HG03565 (cell line): ENCODE measurements at regions not wholly inside any gene's neighbourhood (a gene's known extent, or its start where the extent isn't known, plus 50 kb on each side); places are given as distances from the start of the nearest gene placed in this dataset.
"Not testable (repeated sequence)": the region's sequence is repeated elsewhere in the genome, so short reads cannot be mapped to it uniquely, and the experiment has no call there.

Experiments used
- ATAC-seq: cut with Tn5 transposase; IDR thresholded peaks from one replicate; pipeline ENCODE4 v1.9.1; 2021; ENCODE audit warnings: mild to moderate bottlenecking, moderate library complexity; ENCODE audit not compliant: unreplicated experiment

DNA sequence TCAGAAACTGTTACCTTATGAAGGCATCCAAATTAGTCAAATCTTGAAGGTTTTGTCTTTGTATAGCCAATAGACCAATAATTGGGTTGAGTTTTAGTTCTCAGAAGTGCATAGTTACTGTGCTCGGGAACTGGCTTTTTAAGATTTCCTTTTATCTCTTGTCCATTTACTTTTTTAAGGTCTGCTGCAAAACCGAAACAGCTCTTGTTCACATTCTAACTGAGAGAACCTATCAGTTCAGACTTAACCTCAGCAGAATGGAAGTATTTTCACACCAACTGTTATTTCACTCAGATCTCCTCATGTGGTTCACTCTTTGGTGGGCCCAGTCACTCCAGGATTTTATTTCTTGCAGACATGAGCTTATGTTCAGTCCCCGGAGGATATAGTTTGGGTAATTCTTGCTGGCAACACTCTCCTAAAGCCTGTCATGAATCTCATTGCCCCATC, 55.5 kb downstream of the TPBG start:
- ATAC-seq = peak; percentile 79

DNA sequence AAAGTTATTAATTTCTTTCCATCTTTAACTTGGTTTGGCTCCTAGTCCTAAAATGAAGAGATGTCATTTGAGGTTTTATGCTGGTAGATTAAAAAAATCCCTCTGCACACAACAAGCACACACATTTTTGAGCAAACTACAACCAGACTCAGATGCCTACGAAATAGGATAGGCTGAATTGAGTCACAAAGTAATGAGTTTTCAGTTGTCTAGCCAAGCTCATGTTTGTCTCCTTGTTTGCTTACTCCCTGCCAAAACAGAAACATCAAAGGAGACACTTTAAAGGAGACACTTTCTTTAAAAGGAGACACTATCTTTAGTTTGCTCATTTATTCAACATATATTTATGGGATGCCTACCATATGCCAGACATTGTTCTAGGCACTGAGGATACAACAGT, 56.2 kb downstream of the TPBG start:
- no peak for ATAC-seq

DNA sequence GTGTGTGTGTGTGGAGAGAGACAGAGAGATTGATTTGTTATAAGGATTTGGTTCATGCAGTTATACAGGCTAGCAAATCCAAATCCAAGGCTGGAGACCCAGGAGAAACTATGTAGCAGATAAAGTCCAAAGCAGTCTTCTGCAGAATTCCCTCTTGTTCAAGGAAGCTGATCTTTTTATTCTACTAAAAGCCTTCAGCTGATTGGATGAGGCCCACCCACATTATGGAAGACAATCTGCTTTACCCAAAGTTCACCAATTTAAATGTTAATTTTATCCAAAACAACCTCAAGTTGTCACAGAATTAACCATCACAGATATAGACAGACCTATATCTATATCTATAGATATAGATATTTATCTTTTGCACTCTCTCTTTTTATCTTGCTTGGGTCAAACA, 67.0 kb downstream of the TPBG start:
- no peak for ATAC-seq

DNA sequence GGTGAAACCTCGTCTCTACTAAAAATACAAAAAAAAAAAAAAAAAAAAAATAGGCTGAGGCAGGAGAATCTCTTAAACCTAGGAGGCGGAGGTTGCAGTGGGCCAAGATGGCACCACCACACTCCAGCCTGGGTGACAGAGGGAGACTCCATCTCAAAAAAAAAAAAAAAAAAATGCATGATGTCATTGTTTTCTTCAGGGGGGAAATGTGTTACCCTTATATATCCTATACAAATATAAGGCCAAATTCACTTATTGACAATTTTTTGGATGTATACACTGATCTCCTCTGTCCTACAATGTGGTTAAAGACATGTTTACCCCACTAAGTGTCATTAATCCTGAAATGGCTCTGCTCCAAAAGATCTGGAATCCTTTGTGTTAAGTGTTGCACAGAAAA, 73.1 kb downstream of the TPBG start:
- ATAC-seq = no peak

GRCh38 chr6:82437701-82438100, 74.1 kb downstream of the TPBG start:
- no peak for ATAC-seq

GRCh38 chr6:82441047-82441855, 77.6 kb downstream of the TPBG start:
- no peak for ATAC-seq

- no peak for ATAC-seq
Observed at GRCh38 chr6:82442061-82442719, 78.6 kb downstream of the TPBG start.

DNA sequence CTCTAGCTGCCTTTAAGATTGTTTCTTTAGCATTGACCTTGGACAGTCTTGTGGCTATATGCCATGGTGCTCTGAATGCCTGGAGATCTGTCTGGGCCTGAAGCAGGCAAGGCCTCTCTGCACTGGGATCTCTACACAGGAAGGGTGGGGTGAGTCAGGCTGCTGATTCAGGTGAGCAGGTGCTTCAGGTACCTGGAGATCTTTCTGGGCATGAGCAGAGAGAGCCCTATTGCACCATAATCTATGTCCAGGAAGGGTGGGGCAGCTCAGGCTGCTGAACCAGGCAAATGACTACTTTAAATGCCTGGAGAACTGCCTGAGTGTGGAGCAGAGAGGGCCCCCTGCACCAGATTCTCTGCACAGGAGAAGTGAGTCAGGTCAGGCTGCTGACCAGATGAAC, 94.5 kb downstream of the TPBG start:
- ATAC-seq = no peak

DNA sequence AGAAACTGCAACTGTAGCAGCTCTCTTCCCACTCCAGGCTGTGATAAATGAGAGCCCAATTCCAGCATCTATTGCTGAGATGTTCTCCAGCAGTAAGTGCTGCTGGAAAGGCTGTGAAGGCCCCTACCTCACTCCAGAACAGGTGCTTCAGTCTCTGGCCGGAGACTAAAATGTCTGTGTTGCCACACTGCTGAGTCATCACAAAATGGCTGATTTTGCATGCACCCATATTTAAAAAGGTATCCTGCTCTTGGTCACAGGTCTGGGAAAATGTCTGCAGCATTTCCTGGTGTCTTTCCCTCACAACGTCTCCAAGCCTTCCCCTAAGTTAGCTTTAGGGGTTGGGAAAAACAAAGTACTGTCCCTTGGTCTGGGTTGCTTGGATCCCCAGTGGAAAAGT, 95.1 kb downstream of the TPBG start:
- no peak for ATAC-seq

- no peak for ATAC-seq
Observed at GRCh38 chr6:82461536-82461935, 97.9 kb downstream of the TPBG start.

- ATAC-seq = no peak
Observed at GRCh38 chr6:82467338-82467737, 103.7 kb downstream of the TPBG start.

DNA sequence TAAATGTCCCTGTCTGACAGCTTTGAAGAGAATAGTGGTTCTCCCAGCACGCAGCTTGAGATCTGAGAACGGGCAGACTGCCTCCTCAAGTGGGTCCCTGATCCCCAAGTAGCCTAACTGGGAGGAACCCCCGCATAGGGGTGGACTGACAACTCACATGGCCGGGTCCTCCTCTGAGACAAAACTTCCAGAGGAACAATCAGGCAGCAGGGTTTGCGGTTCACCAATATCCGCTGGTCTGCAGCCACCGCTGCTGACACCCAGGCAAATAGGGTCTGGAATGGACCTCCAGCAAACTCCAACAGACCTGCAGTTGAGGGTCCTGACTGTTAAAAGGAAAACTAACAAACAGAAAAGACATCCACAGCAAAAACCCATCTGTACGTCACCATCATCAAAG, 106.5 kb downstream of the TPBG start:
- not testable (repeated sequence) for ATAC-seq

GRCh38 chr6:82475106-82475505, 111.5 kb downstream of the TPBG start:
- not testable (repeated sequence) for ATAC-seq

DNA sequence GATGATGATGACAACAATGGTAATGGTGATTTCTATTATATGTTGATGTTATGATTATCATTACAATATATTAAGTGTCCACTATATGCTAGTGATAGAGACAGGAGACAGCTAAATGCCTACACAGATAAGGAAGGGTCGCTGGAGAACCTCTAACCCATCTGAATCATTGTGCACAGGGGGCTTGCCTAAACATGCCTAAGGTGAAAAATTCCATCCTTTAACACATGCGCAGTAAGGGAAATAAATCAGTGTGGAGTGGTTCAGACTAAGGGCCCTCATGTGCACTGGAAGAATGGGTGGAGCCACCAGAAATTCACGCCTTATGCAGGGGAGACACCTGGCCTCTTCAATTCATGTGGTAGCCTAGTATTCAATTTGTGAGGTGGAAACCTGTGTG, 120.4 kb downstream of the TPBG start:
- no peak for ATAC-seq

DNA sequence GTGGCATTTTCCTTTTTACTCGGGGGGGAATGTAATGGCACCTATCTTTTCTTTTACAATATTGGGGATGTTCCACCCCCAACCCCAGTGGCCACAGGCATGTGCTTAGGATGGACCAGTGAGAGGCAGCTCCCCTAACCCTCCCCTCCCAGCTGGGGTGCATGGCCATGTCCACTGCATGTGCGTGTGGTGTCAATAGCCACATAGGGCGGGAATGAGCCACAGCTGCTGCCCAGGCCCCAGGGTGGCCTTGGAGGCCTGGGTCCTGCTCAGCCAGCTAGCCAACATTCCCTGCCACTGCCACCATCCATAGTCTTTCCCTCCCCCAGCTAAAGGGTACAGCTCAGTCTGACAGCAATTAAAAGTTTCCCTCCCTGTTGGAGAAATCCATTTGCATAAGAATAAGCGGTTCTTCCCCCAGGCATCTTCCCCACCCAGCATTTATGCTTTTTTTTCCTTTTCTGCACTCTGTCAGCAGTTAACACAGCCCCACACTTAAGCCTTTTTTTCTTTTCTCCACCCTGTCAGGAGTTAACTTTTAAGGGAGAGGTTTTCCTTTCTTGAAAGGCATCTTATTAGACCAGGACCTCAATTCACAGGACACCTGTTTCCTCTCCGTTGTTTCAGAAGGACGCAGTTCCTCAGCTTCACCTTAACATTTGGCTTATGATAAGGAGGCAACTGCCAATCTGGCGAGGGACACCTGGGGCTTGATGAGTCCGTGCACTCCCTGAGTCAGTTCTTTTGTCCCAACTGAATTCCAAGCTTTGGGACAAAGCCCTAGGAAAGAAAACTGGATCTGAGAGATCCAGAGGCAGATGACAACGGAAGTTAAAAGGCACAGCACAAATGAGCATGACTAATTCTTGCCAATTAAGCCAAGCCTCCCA, 121.4 kb downstream of the TPBG start:
- no peak for ATAC-seq

GRCh38 chr6:82487895-82488294, 124.3 kb downstream of the TPBG start:
- ATAC-seq = no peak

DNA sequence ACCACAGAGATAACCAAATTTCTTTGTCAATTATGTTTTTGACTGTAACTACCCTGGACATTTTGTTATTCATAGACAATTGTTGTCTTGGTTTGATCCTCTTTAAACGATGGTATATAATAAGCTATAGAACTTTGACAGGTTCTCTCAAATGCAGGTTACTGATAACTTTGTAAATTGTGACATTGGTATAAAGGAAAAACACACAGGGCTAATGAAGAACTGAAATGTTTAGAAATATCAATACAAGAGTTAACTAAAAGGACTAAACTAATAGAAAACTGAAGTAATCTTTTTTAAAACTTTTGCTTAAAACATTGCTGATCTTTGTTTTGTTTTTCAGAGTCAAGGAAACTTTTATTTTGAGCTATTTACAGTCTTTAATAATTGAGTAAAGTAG, 124.8 kb downstream of the TPBG start:
- ATAC-seq = no peak

GRCh38 chr6:82492134-82492533, 128.5 kb downstream of the TPBG start:
- ATAC-seq = no peak

GRCh38 chr6:82493467-82493866, 129.8 kb downstream of the TPBG start:
- ATAC-seq = no peak

GRCh38 chr6:82494367-82494766, 130.8 kb downstream of the TPBG start:
- ATAC-seq = no peak

DNA sequence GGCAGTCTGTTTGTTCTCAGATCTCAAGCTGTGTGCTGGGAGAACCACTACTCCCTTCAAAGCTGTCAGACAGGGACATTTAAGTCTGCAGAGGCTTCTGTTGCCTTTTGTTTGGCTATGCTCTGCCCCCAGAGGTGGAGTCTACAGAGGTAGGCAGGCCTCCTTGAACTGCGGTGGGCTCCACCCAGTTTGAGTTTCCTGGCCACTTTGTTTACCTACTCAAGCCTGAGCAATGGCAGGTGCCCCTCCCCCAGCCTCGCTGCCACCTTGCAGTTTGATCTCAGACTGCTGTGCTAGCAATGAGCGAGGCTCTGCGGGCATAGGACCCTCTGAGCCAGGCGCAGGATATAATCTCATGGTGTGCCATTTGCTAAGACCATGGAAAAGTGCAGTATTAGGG, 138.3 kb downstream of the TPBG start:
- not testable (repeated sequence) for ATAC-seq
